A549 (cell line): ENCODE measurements at regions not wholly inside any gene's neighbourhood (a gene's known extent, or its start where the extent isn't known, plus 50 kb on each side); places are given as distances from the start of the nearest gene placed in this dataset.

Experiments used
- ATAC-seq, 2 experiments: fragments of 200-7000 bp in 1 of 2; fragments of >200 bp in 1 of 2; cut with Nextera tagmentation in 1 of 2; cut with Tn5 transposase in 1 of 2; 3 replicates each; pipeline versions ENCODE4 v1.8.0 to v1.9.1; 2018 to 2020; ENCODE audit warnings: mild to moderate bottlenecking in 1 of 2, moderate library complexity in 1 of 2
- CTCF ChIA-PET: fragments of 300-600 bp; sonication (Branson Sonifier 250); formaldehyde crosslinking; extraction: SDS; loops from one replicate; lab custom pipeline; 2021; ENCODE audit warnings: antibody characterized with exemption, inconsistent platforms; lab: Yijun Ruan, JAX
- POLR2A ChIA-PET: fragments of 350-600 bp; formaldehyde crosslinking; extraction: SDS; loops from one replicate; lab custom pipeline; 2021; ENCODE audit warnings: antibody characterized with exemption, inconsistent platforms; lab: Yijun Ruan, JAX
- DNase-seq, 2 experiments: peaks; one replicate each; pipeline versions ENCODE4 v3.0.0 to v3.0.0-alpha.2; 2011 to 2016; ENCODE audit warnings: low read depth in 1 of 2, low spot score in 1 of 2
- FAIRE-seq: peaks from 2 replicates; lab custom pipeline; 2011; peaks lifted over from hg19 to GRCh38; lab: Jason Lieb, UNC
- H3K27ac ChIP-seq, 2 experiments: fragments of >200 bp; sonication (Bioruptor Twin); formaldehyde crosslinking; 3 replicates each; pipeline ENCODE4 v1.5.1; 2016 to 2017
- H3K4me1 ChIP-seq: fragments of >200 bp; sonication (Bioruptor Twin); formaldehyde crosslinking; 3 replicates; pipeline ENCODE4 v1.6.1; 2016
- H3K4me2 ChIP-seq: fragments of >200 bp; sonication (Bioruptor Twin); formaldehyde crosslinking; 3 replicates; pipeline ENCODE4 v1.6.1; 2016
- H3K4me3 ChIP-seq: fragments of >200 bp; sonication (Bioruptor Twin); formaldehyde crosslinking; 3 replicates; pipeline ENCODE4 v1.5.1; 2016
- H3K9me3 ChIP-seq: fragments of >200 bp; sonication (Bioruptor Twin); formaldehyde crosslinking; 3 replicates; pipeline ENCODE4 v1.6.1; 2016
- BCL3 ChIP-seq: fragments of >200 bp; sonication (Bioruptor Twin); formaldehyde crosslinking; IDR thresholded peaks from 3 replicates; pipeline ENCODE4 v1.6.1; 2016
- CBX2 ChIP-seq: fragments of 200-600 bp; sonication (generic); IDR thresholded peaks from 2 replicates; pipeline ENCODE4 v1.6.1; 2016; ENCODE audit warnings: low read depth, mild to moderate bottlenecking, borderline replicate concordance
- CBX8 ChIP-seq: fragments of 200-600 bp; sonication (generic); IDR thresholded peaks from 2 replicates; pipeline ENCODE4 v1.6.1; 2016
- CEBPB ChIP-seq, 2 experiments: fragments of >200 bp in 1 of 2; sonication (Bioruptor Twin) in 1 of 2; formaldehyde crosslinking in 1 of 2; IDR thresholded peaks; 2 replicates each; pipeline ENCODE4 v1.6.1; 2012 to 2016
- CHD2 ChIP-seq: fragments of 150-350 bp; IDR thresholded peaks from 2 replicates; pipeline ENCODE4 v1.6.1; 2014; ENCODE audit warnings: low read length; ENCODE audit not compliant: partially characterized antibody
- EHF ChIP-seq: fragments of 250-450 bp; sonication (Bioruptor Pico); IDR thresholded peaks from 2 replicates; pipeline ENCODE4 v1.5.0; 2020; ENCODE audit warnings: mild to moderate bottlenecking
- EHMT2 ChIP-seq: fragments of 200-600 bp; sonication (generic); IDR thresholded peaks from 2 replicates; pipeline ENCODE4 v1.6.1; 2016; ENCODE audit warnings: antibody characterized with exemption, low read depth, mild to moderate bottlenecking, moderate library complexity
- ESRRA ChIP-seq: fragments of 150-350 bp; IDR thresholded peaks from 2 replicates; pipeline ENCODE4 v1.6.1; 2014; ENCODE audit warnings: mild to moderate bottlenecking, low read length, borderline replicate concordance
- HDAC2 ChIP-seq: fragments of 200-600 bp; sonication (generic); IDR thresholded peaks from 2 replicates; pipeline ENCODE4 v1.6.1; 2016
- HES2 ChIP-seq: fragments of >200 bp; sonication (Bioruptor Twin); formaldehyde crosslinking; IDR thresholded peaks from 2 replicates; pipeline ENCODE4 v1.6.1; 2016
- HEYL ChIP-seq: fragments of 250-450 bp; sonication (Bioruptor Pico); IDR thresholded peaks from 2 replicates; pipeline ENCODE4 v1.8.0; 2021; ENCODE audit warnings: mild to moderate bottlenecking, moderate library complexity
- HOXB13 ChIP-seq: fragments of 250-450 bp; sonication (Bioruptor Pico); IDR thresholded peaks from 2 replicates; pipeline ENCODE4 v1.5.0; 2020; ENCODE audit warnings: low read depth, mild to moderate bottlenecking, moderate library complexity
- HOXB5 ChIP-seq: fragments of 250-450 bp; sonication (Bioruptor Pico); IDR thresholded peaks from 2 replicates; pipeline ENCODE4 v1.5.0; 2020; ENCODE audit warnings: mild to moderate bottlenecking, moderate library complexity
- JUN ChIP-seq, 2 experiments: fragments of >200 bp; sonication (Bioruptor Twin); formaldehyde crosslinking; IDR thresholded peaks; 2 replicates in 1 of 2; 3 replicates in 1 of 2; pipeline ENCODE4 v1.6.1; 2016 to 2017
- JUNB ChIP-seq: fragments of >200 bp; sonication (Bioruptor Twin); formaldehyde crosslinking; IDR thresholded peaks from 2 replicates; pipeline ENCODE4 v1.6.1; 2016
- KDM1A ChIP-seq: fragments of 200-600 bp; sonication (generic); IDR thresholded peaks from 2 replicates; pipeline ENCODE4 v1.6.1; 2016; ENCODE audit warnings: low read depth, mild to moderate bottlenecking
- KDM5A ChIP-seq: fragments of 200-600 bp; sonication (generic); IDR thresholded peaks from 2 replicates; pipeline ENCODE4 v1.6.1; 2016; ENCODE audit warnings: antibody characterized with exemption, mild to moderate bottlenecking
- MAZ ChIP-seq: fragments of 150-350 bp; IDR thresholded peaks from 2 replicates; pipeline ENCODE4 v1.6.1; 2014; ENCODE audit warnings: antibody characterized with exemption, low read depth, low read length, borderline replicate concordance
- NPAS2 ChIP-seq: fragments of 250-450 bp; sonication (Bioruptor Pico); IDR thresholded peaks from 2 replicates; pipeline ENCODE4 v1.8.0; 2022; ENCODE audit warnings: mild to moderate bottlenecking, moderate library complexity, borderline replicate concordance
- NR3C1 ChIP-seq: fragments of >200 bp; sonication (Bioruptor Twin); formaldehyde crosslinking; IDR thresholded peaks from 3 replicates; pipeline ENCODE4 v1.6.1; 2017
- PBX3 ChIP-seq: IDR thresholded peaks from 2 replicates; pipeline ENCODE4 v1.6.1; 2012
- POLR2A ChIP-seq: IDR thresholded peaks from 2 replicates; pipeline ENCODE4 v1.6.1; 2012; ENCODE audit warnings: mild to moderate bottlenecking, low read length
- POLR2AphosphoS2 ChIP-seq: conservative IDR thresholded peaks from 2 replicates; pipeline ENCODE4 v1.6.1; 2012; ENCODE audit warnings: low read length, improper control_type of control experiment, inconsistent platforms
- RAD21 ChIP-seq, 2 experiments: fragments of >200 bp in 1 of 2; sonication (Bioruptor Twin) in 1 of 2; formaldehyde crosslinking in 1 of 2; IDR thresholded peaks in 1 of 2; conservative IDR thresholded peaks in 1 of 2; 2 replicates in 1 of 2; 3 replicates in 1 of 2; pipeline ENCODE4 v1.6.1; 2012 to 2018; ENCODE audit warnings: inconsistent platforms in 1 of 2
- RARB ChIP-seq: fragments of 250-450 bp; sonication (Bioruptor Pico); IDR thresholded peaks from 2 replicates; pipeline ENCODE4 v1.8.0; 2021; ENCODE audit warnings: mild to moderate bottlenecking, moderate library complexity
- RFX5 ChIP-seq: fragments of 450-650 bp; IDR thresholded peaks from 2 replicates; pipeline ENCODE4 v1.7.1; 2014; ENCODE audit warnings: antibody characterized with exemption, mild to moderate bottlenecking, moderate library complexity
- RNF2 ChIP-seq: fragments of 200-600 bp; sonication (generic); IDR thresholded peaks from 2 replicates; pipeline ENCODE4 v1.6.1; 2016; ENCODE audit warnings: low read depth, mild to moderate bottlenecking, antibody characterized with exemption, moderate library complexity, borderline replicate concordance
- SMC3 ChIP-seq: fragments of >200 bp; sonication (Bioruptor Twin); formaldehyde crosslinking; IDR thresholded peaks from 3 replicates; pipeline ENCODE4 v1.6.1; 2018; ENCODE audit warnings: inconsistent platforms
- SREBF2 ChIP-seq: fragments of 450-650 bp; IDR thresholded peaks from 2 replicates; pipeline ENCODE4 v1.6.1; 2014; ENCODE audit warnings: mild to moderate bottlenecking, moderate library complexity
- TFCP2L1 ChIP-seq: fragments of 250-450 bp; sonication (Bioruptor Pico); IDR thresholded peaks from 2 replicates; pipeline ENCODE4 v1.5.0; 2021; ENCODE audit warnings: mild to moderate bottlenecking
- TP53 ChIP-seq: fragments of 250-450 bp; sonication (Bioruptor Pico); IDR thresholded peaks from 2 replicates; pipeline ENCODE4 v1.5.0; 2021; ENCODE audit warnings: mild to moderate bottlenecking, moderate library complexity
- USF2 ChIP-seq: fragments of 450-650 bp; IDR thresholded peaks from 2 replicates; pipeline ENCODE4 v1.6.1; 2014; ENCODE audit warnings: antibody characterized with exemption
- ZC3H11A ChIP-seq: fragments of 450-650 bp; IDR thresholded peaks from 2 replicates; pipeline ENCODE4 v1.6.1; 2014; ENCODE audit warnings: antibody characterized with exemption, mild to moderate bottlenecking
- ZFP36 ChIP-seq: fragments of 450-650 bp; IDR thresholded peaks from 2 replicates; pipeline ENCODE4 v1.6.1; 2014; ENCODE audit warnings: borderline replicate concordance; ENCODE audit not compliant: partially characterized antibody
- WGBS: methylation state at CpG from one replicate; pipeline ENCODE4 v1.1.6; 2017; ENCODE audit errors: missing lambda C conversion rate; 5-methylcytosine and 5-hydroxymethylcytosine counted together

GRCh38 chr6:8336406-8337057 is 98.8 kb downstream of the SLC35B3 start:
- H3K4me2 ChIP-seq, result no peak overlapping the region
- WGBS, result 68% methylated on average over 11 of the region's 11 CpGs
- POLR2A ChIA-PET, result no interaction called here
- CTCF ChIA-PET, result no interaction called here
- DNase-seq, result no peak
- no peak for TF ChIP-seq TP53 (CRISPR knock-in tag)
- TF ChIP-seq USF2, result no peak
- no peak for TF ChIP-seq HES2
- no peak for TF ChIP-seq TFCP2L1
- TF ChIP-seq ZC3H11A, result no peak
- TF ChIP-seq RFX5, result no peak
- TF ChIP-seq CBX8, result no peak
- no peak for TF ChIP-seq HEYL
- no peak for TF ChIP-seq POLR2AphosphoS2
- no peak for TF ChIP-seq EHF (CRISPR knock-in tag)
- no peak for TF ChIP-seq KDM1A
- no peak for TF ChIP-seq HOXB13
- TF ChIP-seq CBX2, result no peak
- TF ChIP-seq MAZ, result no peak
- no peak for TF ChIP-seq SMC3
- no peak for TF ChIP-seq PBX3
- no peak for TF ChIP-seq HOXB5 (CRISPR knock-in tag)
- no peak for TF ChIP-seq JUNB
- TF ChIP-seq CHD2, result no peak
- TF ChIP-seq HDAC2, result no peak
- 0 out of 3 replicates have a peak, but pooled peaks cover 4% of the 10 kb centered on the region for H3K4me1 ChIP-seq
- H3K27ac ChIP-seq, result no peak overlapping the region
- H3K9me3 ChIP-seq, result no peaks in the 10 kb centered on the region
- no peak for ATAC-seq
- no peak overlapping the region for H3K4me3 ChIP-seq
- FAIRE-seq, result no peak

- H3K4me1 ChIP-seq, result 0 out of 3 replicates have a peak, but pooled peaks cover 4% of the 10 kb centered on the region
- no peaks in the 10 kb centered on the region for H3K9me3 ChIP-seq
- no peak for ATAC-seq
- no peak overlapping the region for H3K4me3 ChIP-seq
- no peak overlapping the region for H3K4me2 ChIP-seq
- DNase-seq, result no peak
- TF ChIP-seq PBX3, result no peak
- no peak for TF ChIP-seq SREBF2
- TF ChIP-seq CHD2, result no peak
- TF ChIP-seq, all 56 proteins: peak for 0
- POLR2A ChIA-PET, result no interaction called here
- WGBS, result 63% methylated on average over 7 of the region's 7 CpGs
- CTCF ChIA-PET, result no interaction called here
- no peak overlapping the region for H3K27ac ChIP-seq
- no peak for FAIRE-seq
Measured at GRCh38 chr6:8335896-8336295, 99.4 kb downstream of the SLC35B3 start.

GRCh38 chr6:8335381-8335780 is 100.0 kb downstream of the SLC35B3 start:
- POLR2A ChIA-PET, result no interaction called here
- H3K27ac ChIP-seq, result no peak overlapping the region
- 93% methylated on average over 1 of the region's 1 CpG for WGBS
- FAIRE-seq, result no peak
- no peak for TF ChIP-seq NPAS2
- TF ChIP-seq KDM5A, result no peak
- TF ChIP-seq EHMT2, result no peak
- TF ChIP-seq RARB (CRISPR knock-in tag), result no peak
- no peak for TF ChIP-seq CEBPB (IDR thresholded peaks at IDR 0.05)
- no peak for TF ChIP-seq ZFP36
- no peak for TF ChIP-seq ESRRA
- TF ChIP-seq POLR2A, result no peak
- TF ChIP-seq HOXB13, result no peak
- TF ChIP-seq BCL3, result no peak
- TF ChIP-seq NR3C1, result no peak
- no peak for TF ChIP-seq JUN (IDR thresholded peaks at IDR 0.05)
- no peak for TF ChIP-seq CBX8
- TF ChIP-seq JUNB, result no peak
- no peak for TF ChIP-seq TFCP2L1
- no peak for TF ChIP-seq ZC3H11A
- TF ChIP-seq RAD21 (conservative IDR thresholded peaks at IDR 0.05 in 1 of 2, IDR thresholded peaks at IDR 0.05 in 1 of 2), result no peak
- no peak for TF ChIP-seq RNF2
- TF ChIP-seq, all 56 proteins: peak for 0
- 0 out of 3 replicates have a peak, but pooled peaks cover 4% of the 10 kb centered on the region for H3K4me1 ChIP-seq
- CTCF ChIA-PET, result no interaction called here
- no peak overlapping the region for H3K4me3 ChIP-seq
- ATAC-seq, result no peak
- DNase-seq, result no peak
- no peak overlapping the region for H3K4me2 ChIP-seq
- no peaks in the 10 kb centered on the region for H3K9me3 ChIP-seq
